Sigmoid colon (tissue), 4 donors: ENCODE measurements at regions not wholly inside any gene's neighbourhood (a gene's known extent, or its start where the extent isn't known, plus 50 kb on each side); places are given as distances from the start of the nearest gene placed in this dataset.

Experiments
- EP300 ChIP-seq, 4 donors: sonication (generic); formaldehyde crosslinking; IDR thresholded peaks; one replicate each; pipeline ENCODE4 v1.6.1; 2017; ENCODE audit warnings: antibody characterized with exemption in 4 of 4
- POLR2AphosphoS5 ChIP-seq, 4 donors: sonication (generic); formaldehyde crosslinking; IDR thresholded peaks; one replicate each; pipeline ENCODE4 v1.6.1; 2017; ENCODE audit warnings: antibody characterized with exemption in 4 of 4
- TF ChIP-seq, protein P1 (sequence below), 4 experiments: fragments of 450-650 bp in 3 of 4; fragments of 200-600 bp in 1 of 4; IDR thresholded peaks; one replicate each; pipeline ENCODE4 v1.5.1; 2016 to 2019; ENCODE audit warnings: antibody characterized with exemption in 4 of 4, mild to moderate bottlenecking in 3 of 4, moderate library complexity in 2 of 4

DNA sequence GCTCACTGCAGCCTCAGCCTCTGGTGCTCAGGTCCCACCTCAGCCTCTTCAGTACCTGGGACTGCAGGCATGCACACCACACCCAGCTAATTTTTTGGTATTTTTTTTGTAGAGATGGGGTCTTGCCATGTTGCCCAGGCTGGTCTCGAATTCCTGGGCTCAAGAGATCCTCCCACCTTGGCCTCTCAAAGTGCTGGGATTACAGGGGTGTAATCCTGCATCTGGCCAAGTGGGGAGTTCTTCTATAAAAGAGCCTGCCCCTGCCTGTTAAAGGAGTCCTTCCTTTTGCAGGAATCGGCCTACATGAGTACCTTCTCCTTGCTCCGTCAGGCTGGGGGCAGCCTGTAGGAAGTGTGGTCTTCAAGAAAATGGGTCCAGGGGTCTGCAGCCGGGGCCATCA is 54.1 kb upstream of the RASSF3 start:
- TF ChIP-seq, protein P1, sequence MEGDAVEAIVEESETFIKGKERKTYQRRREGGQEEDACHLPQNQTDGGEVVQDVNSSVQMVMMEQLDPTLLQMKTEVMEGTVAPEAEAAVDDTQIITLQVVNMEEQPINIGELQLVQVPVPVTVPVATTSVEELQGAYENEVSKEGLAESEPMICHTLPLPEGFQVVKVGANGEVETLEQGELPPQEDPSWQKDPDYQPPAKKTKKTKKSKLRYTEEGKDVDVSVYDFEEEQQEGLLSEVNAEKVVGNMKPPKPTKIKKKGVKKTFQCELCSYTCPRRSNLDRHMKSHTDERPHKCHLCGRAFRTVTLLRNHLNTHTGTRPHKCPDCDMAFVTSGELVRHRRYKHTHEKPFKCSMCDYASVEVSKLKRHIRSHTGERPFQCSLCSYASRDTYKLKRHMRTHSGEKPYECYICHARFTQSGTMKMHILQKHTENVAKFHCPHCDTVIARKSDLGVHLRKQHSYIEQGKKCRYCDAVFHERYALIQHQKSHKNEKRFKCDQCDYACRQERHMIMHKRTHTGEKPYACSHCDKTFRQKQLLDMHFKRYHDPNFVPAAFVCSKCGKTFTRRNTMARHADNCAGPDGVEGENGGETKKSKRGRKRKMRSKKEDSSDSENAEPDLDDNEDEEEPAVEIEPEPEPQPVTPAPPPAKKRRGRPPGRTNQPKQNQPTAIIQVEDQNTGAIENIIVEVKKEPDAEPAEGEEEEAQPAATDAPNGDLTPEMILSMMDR (IDR thresholded peaks at IDR 0.05) = no peak
- TF ChIP-seq POLR2AphosphoS5 (IDR thresholded peaks at IDR 0.05) = no peak
- no peak for TF ChIP-seq EP300 (IDR thresholded peaks at IDR 0.05)
